H9 (cell line): ENCODE measurements at regions not wholly inside any gene's neighbourhood (a gene's known extent, or its start where the extent isn't known, plus 50 kb on each side); places are given as distances from the start of the nearest gene placed in this dataset.

ENCODE experiments used
- DNase-seq: peaks from one replicate; pipeline ENCODE4 v3.0.0-alpha.2; 2017
- H2AFZ ChIP-seq: one replicate; pipeline ENCODE4 v1.6.1; 2013; ENCODE audit warnings: mild to moderate bottlenecking, low read length, control low read depth, moderate library complexity
- H2AK5ac ChIP-seq: 2 replicates; pipeline ENCODE4 v1.6.1; 2013; ENCODE audit warnings: low read length, control low read depth, mixed read lengths; ENCODE audit not compliant: insufficient read length
- H2BK120ac ChIP-seq: one replicate; pipeline ENCODE4 v1.6.1; 2013; ENCODE audit warnings: low read depth, mild to moderate bottlenecking, low read length, control low read depth, inconsistent platforms; ENCODE audit not compliant: poor library complexity, severe bottlenecking
- H2BK12ac ChIP-seq: 2 replicates; pipeline ENCODE4 v1.6.1; 2013; ENCODE audit warnings: low read length, control low read depth, mixed read lengths, low read depth; ENCODE audit not compliant: insufficient read length
- H2BK15ac ChIP-seq: 2 replicates; pipeline ENCODE4 v1.6.1; 2013; ENCODE audit warnings: low read depth, low read length, control low read depth
- H2BK20ac ChIP-seq: one replicate; pipeline ENCODE4 v1.6.1; 2013; ENCODE audit warnings: low read depth, mild to moderate bottlenecking, low read length, control low read depth, inconsistent platforms; ENCODE audit not compliant: poor library complexity, severe bottlenecking
- H2BK5ac ChIP-seq: 2 replicates; pipeline ENCODE4 v1.6.1; 2013; ENCODE audit warnings: low read length, control low read depth, mixed read lengths; ENCODE audit not compliant: insufficient read length
- H3K14ac ChIP-seq: 2 replicates; pipeline ENCODE4 v1.6.1; 2013; ENCODE audit warnings: low read length, control low read depth; ENCODE audit not compliant: insufficient read depth
- H3K18ac ChIP-seq: 2 replicates; pipeline ENCODE4 v1.6.1; 2013; ENCODE audit warnings: low read depth, mild to moderate bottlenecking, mixed read lengths, low read length, control low read depth; ENCODE audit not compliant: insufficient read length
- H3K23ac ChIP-seq: 2 replicates; pipeline ENCODE4 v1.6.1; 2013; ENCODE audit warnings: low read length, control low read depth, mixed read lengths, low read depth; ENCODE audit not compliant: insufficient read length
- H3K23me2 ChIP-seq: 2 replicates; pipeline ENCODE4 v1.6.1; 2013; ENCODE audit warnings: low read depth, mild to moderate bottlenecking, mixed read lengths, low read length, control low read depth; ENCODE audit not compliant: insufficient read length, poor library complexity, severe bottlenecking
- H3K27ac ChIP-seq: 2 replicates; pipeline ENCODE4 v1.5.1; 2013; ENCODE audit warnings: low read length, control low read depth, mixed read lengths, low read depth; ENCODE audit not compliant: insufficient read length
- H3K27me3 ChIP-seq: 2 replicates; pipeline ENCODE4 v1.6.1; 2013; ENCODE audit warnings: low read length, control low read depth, inconsistent platforms; ENCODE audit not compliant: insufficient read depth
- H3K4ac ChIP-seq: 2 replicates; pipeline ENCODE4 v1.6.1; 2013; ENCODE audit warnings: low read depth, mild to moderate bottlenecking, control low read depth, inconsistent platforms, low read length, moderate library complexity
- H3K4me1 ChIP-seq: 2 replicates; pipeline ENCODE4 v1.6.1; 2013; ENCODE audit warnings: low read length, control low read depth, inconsistent platforms; ENCODE audit not compliant: insufficient read depth
- H3K4me2 ChIP-seq: 2 replicates; pipeline ENCODE4 v1.6.1; 2013; ENCODE audit warnings: low read length, control low read depth, mixed read lengths; ENCODE audit not compliant: insufficient read length, insufficient read depth
- H3K56ac ChIP-seq: 2 replicates; pipeline ENCODE4 v1.6.1; 2013; ENCODE audit warnings: low read depth, mild to moderate bottlenecking, mixed read lengths, low read length, control low read depth; ENCODE audit not compliant: insufficient read length
- H3K79me1 ChIP-seq: 2 replicates; pipeline ENCODE4 v1.6.1; 2013; ENCODE audit warnings: low read depth, mild to moderate bottlenecking, moderate library complexity, low read length, control low read depth, inconsistent platforms; ENCODE audit not compliant: insufficient read depth, poor library complexity, severe bottlenecking
- H3K79me2 ChIP-seq: 2 replicates; pipeline ENCODE4 v1.6.1; 2013; ENCODE audit warnings: low read length, control low read depth, inconsistent platforms; ENCODE audit not compliant: insufficient read depth
- H3K9ac ChIP-seq: 2 replicates; pipeline ENCODE4 v1.6.1; 2013; ENCODE audit warnings: low read length, control low read depth, mixed read lengths; ENCODE audit not compliant: insufficient read length; ENCODE audit errors: extremely low read depth
- H3K9me3 ChIP-seq: one replicate; pipeline ENCODE4 v1.6.1; 2013; ENCODE audit warnings: low read depth, low read length, inconsistent platforms; ENCODE audit not compliant: control insufficient read depth
- H3T11ph ChIP-seq: one replicate; pipeline ENCODE4 v1.6.1; 2013; ENCODE audit warnings: mild to moderate bottlenecking, low read length, control low read depth, inconsistent platforms
- H4K20me1 ChIP-seq: one replicate; pipeline ENCODE4 v1.6.1; 2013; ENCODE audit not compliant: control insufficient read depth, insufficient read length, insufficient read depth
- H4K5ac ChIP-seq: 2 replicates; pipeline ENCODE4 v1.6.1; 2013; ENCODE audit warnings: low read depth, mild to moderate bottlenecking, mixed read lengths, low read length, control low read depth; ENCODE audit not compliant: insufficient read length
- H4K8ac ChIP-seq: replicated peaks from 2 replicates; pipeline ENCODE4 v1.6.1; 2013; ENCODE audit warnings: low read length, control low read depth, mixed read lengths, low read depth; ENCODE audit not compliant: insufficient read length
- H4K91ac ChIP-seq: 2 replicates; pipeline ENCODE4 v1.6.1; 2013; ENCODE audit warnings: low read depth, mild to moderate bottlenecking, moderate library complexity, mixed read lengths, low read length, control low read depth; ENCODE audit not compliant: insufficient read length
- H3K27ac Mint-ChIP-seq, 3 experiments: 2 replicates in 2 of 3; 3 replicates in 1 of 3; pipeline ENCODE4 v1.8.0; 2020 to 2021; ENCODE audit warnings: mixed read lengths in 3 of 3, mild to moderate bottlenecking in 1 of 3, moderate library complexity in 1 of 3
- H3K27me3 Mint-ChIP-seq: 2 replicates; pipeline ENCODE4 v1.8.0; 2021; ENCODE audit warnings: low read depth, mild to moderate bottlenecking, moderate library complexity, mixed read lengths
- H3K36me3 Mint-ChIP-seq, 3 experiments: 2 replicates in 2 of 3; 3 replicates in 1 of 3; pipeline ENCODE4 v1.8.0; 2020 to 2021; ENCODE audit warnings: low read depth in 3 of 3, mixed read lengths in 3 of 3; ENCODE audit not compliant: insufficient read depth in 1 of 3
- H3K4me1 Mint-ChIP-seq, 2 experiments: 2 replicates each; pipeline ENCODE4 v1.8.0; 2020; ENCODE audit warnings: mixed read lengths in 2 of 2
- H3K4me3 Mint-ChIP-seq, 2 experiments: 2 replicates in 1 of 2; 3 replicates in 1 of 2; pipeline ENCODE4 v1.8.0; 2020 to 2021; ENCODE audit warnings: mild to moderate bottlenecking in 2 of 2, mixed read lengths in 2 of 2, moderate library complexity in 1 of 2
- H3K9me3 Mint-ChIP-seq, 2 experiments: 2 replicates in 1 of 2; 3 replicates in 1 of 2; pipeline ENCODE4 v1.8.0; 2020; ENCODE audit warnings: mild to moderate bottlenecking in 2 of 2, mixed read lengths in 2 of 2, moderate library complexity in 1 of 2
- CTCF ChIP-seq: fragments of 200-600 bp; sonication (generic); conservative IDR thresholded peaks from 3 replicates; pipeline ENCODE4 v1.8.0; 2021; ENCODE audit warnings: antibody characterized with exemption, mild to moderate bottlenecking
- whole genome bisulfite sequencing: extraction: QIAGEN DNeasy Blood & Tissue Kit; methylation state at CpG from one replicate; pipeline ENCODE4 v1.1.7; 2013; ENCODE audit warnings: missing lambda C conversion rate, low lambda C conversion rate, mixed read lengths; ENCODE audit not compliant: insufficient read length; ENCODE audit errors: extremely low coverage; 5-methylcytosine and 5-hydroxymethylcytosine counted together

DNA sequence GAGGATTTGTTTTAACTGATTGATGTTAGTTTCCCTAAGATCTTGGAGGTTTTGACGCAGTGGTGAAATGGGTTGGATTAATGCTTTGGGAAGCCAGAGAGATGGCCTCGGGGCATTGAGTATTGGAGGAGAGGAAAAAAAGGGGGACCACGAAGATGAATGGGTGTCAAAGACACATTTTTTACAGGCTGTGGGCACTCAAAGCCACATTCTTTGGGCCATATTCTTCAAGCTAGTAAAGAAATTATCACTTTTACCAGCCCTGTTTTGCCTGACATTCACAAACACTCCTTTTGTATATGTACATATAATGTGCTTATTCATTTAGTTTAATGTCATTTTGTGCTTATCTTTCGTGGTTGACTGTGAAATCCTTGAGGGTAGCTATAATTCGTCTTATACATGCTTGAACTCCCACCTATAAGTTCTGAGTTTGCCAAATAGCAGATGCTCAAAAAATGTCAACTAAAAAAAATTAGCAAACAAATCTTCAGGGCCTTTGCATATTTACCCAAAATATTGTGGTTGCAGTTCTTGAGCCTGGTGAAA lies 146.3 kb downstream of the ARL6IP6 start:
- no peak overlapping the region for H3T11ph ChIP-seq
- no peak overlapping the region for H2BK15ac ChIP-seq
- peaks cover 38 to 43% of the 10 kb centered on the region in 2 experiments for H3K9me3 Mint-ChIP-seq
- no peak overlapping the region for H2BK5ac ChIP-seq
- no peak overlapping the region for H2BK120ac ChIP-seq
- no peak for DNase-seq
- H3K4me2 ChIP-seq: no peak overlapping the region
- H3K36me3 Mint-ChIP-seq: peaks cover 19 to 34% (median 30%) of the 10 kb centered on the region in 3 experiments
- no peak overlapping the region for H4K5ac ChIP-seq
- H3K14ac ChIP-seq: no peak overlapping the region
- H3K4ac ChIP-seq: no peak overlapping the region
- peaks cover 9% of the 10 kb centered on the region for H3K9me3 ChIP-seq
- H2BK20ac ChIP-seq: no peak overlapping the region
- H3K79me1 ChIP-seq: no peaks in the 10 kb centered on the region
- no peak overlapping the region for H3K18ac ChIP-seq
- H4K20me1 ChIP-seq: no peaks in the 10 kb centered on the region
- H3K27ac Mint-ChIP-seq: no peak overlapping the region
- H4K91ac ChIP-seq: no peak overlapping the region
- H2BK12ac ChIP-seq: no peak overlapping the region
- no CpG with 5 or more reads among the region's 5 CpGs for WGBS
- H3K23me2 ChIP-seq: no peaks in the 10 kb centered on the region
- no peak overlapping the region for H3K56ac ChIP-seq
- no peak overlapping the region for H3K9ac ChIP-seq
- H3K4me1 Mint-ChIP-seq: peaks cover 2 to 9% of the 10 kb centered on the region in 2 experiments; a peak in 2 of 4 replicates
- H3K4me1 ChIP-seq: peaks cover 2% of the 10 kb centered on the region; the same call in 1 of the 2 replicates
- no peak for TF ChIP-seq CTCF
- no peaks in the 10 kb centered on the region for H3K79me2 ChIP-seq
- H4K8ac ChIP-seq: no peak overlapping the region
- H3K27ac ChIP-seq: no peak overlapping the region
- H3K27me3 Mint-ChIP-seq: peaks cover 2% of the 10 kb centered on the region; the same call in 1 of the 2 replicates
- no peak overlapping the region for H3K4me3 Mint-ChIP-seq
- H2AK5ac ChIP-seq: no peak overlapping the region
- H3K23ac ChIP-seq: no peak overlapping the region
- no peak overlapping the region for H2AFZ ChIP-seq
- H3K27me3 ChIP-seq: no peaks in the 10 kb centered on the region
